HepG2 (cell line): ENCODE measurements at regions not wholly inside any gene's neighbourhood (a gene's known extent, or its start where the extent isn't known, plus 50 kb on each side); places are given as distances from the start of the nearest gene placed in this dataset.
A peak's percentile ranks its signal among the peaks of the same experiment; 100 is the strongest.

Experiments
- ATAC-seq: fragments of 200-7000 bp; cut with Tn5 transposase; 3 replicates; pipeline ENCODE4 v1.9.1; 2020; ENCODE audit warnings: mild to moderate bottlenecking, moderate library complexity
- BruUV-seq: library from RNA; stranded (reverse); fragments of 400-500 nt; replicated peaks from 2 replicates; lab custom pipeline; 2021; lab: Mats Ljungman, UMichigan
- CTCF ChIA-PET: fragments of 300-600 bp; formaldehyde crosslinking; extraction: SDS; loops from one replicate; lab custom pipeline; 2021; ENCODE audit warnings: low total read pairs, inconsistent platforms, low intra/inter-chr PET ratio; lab: Yijun Ruan, JAX
- POLR2A ChIA-PET: fragments of 350-600 bp; sonication (Branson Sonifier 250); formaldehyde crosslinking; loops from one replicate; lab custom pipeline; 2020; ENCODE audit warnings: antibody characterized with exemption, inconsistent platforms; lab: Yijun Ruan, JAX
- DNase-seq: peaks from one replicate; pipeline ENCODE4 v3.0.0-alpha.2; 2015; ENCODE audit warnings: low spot score
- FAIRE-seq: peaks from 3 replicates; lab custom pipeline; 2011; peaks lifted over from hg19 to GRCh38; lab: Jason Lieb, UNC
- H2AFZ ChIP-seq: one replicate; pipeline ENCODE4 v1.6.1; 2011; ENCODE audit warnings: low read length, inconsistent platforms
- H3K27ac ChIP-seq: fragments of 300-600 bp; 3 replicates; pipeline ENCODE4 v1.8.0; 2011; ENCODE audit warnings: mixed run types, mild to moderate bottlenecking, mixed read lengths, low read length, inconsistent platforms; ENCODE audit not compliant: insufficient read depth; ENCODE audit errors: extremely low read length
- H3K27me3 ChIP-seq, 2 experiments: fragments of 200-600 bp in 1 of 2; 2 replicates in 1 of 2; 3 replicates in 1 of 2; pipeline versions ENCODE4 v1.6.0 to v1.8.0; 2011; ENCODE audit warnings: low read length in 2 of 2, mild to moderate bottlenecking in 2 of 2, moderate library complexity in 2 of 2, inconsistent platforms in 1 of 2; ENCODE audit not compliant: insufficient read depth in 2 of 2, control insufficient read depth in 1 of 2
- H3K36me3 ChIP-seq, 2 experiments: fragments of 200-600 bp in 1 of 2; replicated peaks in 1 of 2; 2 replicates in 1 of 2; 3 replicates in 1 of 2; pipeline versions ENCODE4 v1.5.1 to v1.8.0; 2011; ENCODE audit warnings: low read length in 2 of 2, inconsistent platforms in 1 of 2; ENCODE audit not compliant: insufficient read depth in 2 of 2, control insufficient read depth in 1 of 2
- H3K4me1 ChIP-seq: 2 replicates; pipeline ENCODE4 v1.5.1; 2012; ENCODE audit warnings: low read length, inconsistent platforms; ENCODE audit not compliant: insufficient read depth
- H3K4me2 ChIP-seq: 2 replicates; pipeline ENCODE4 v1.6.0; 2011; ENCODE audit warnings: low read depth, low read length, inconsistent platforms
- H3K4me3 ChIP-seq, 3 experiments: fragments of 200-600 bp in 1 of 3; sonication (generic), shearing (Covaris generic) in 1 of 3; replicated peaks in 1 of 3; 2 replicates each; pipeline ENCODE4 v1.5.1; 2011 to 2016; ENCODE audit warnings: low read length in 3 of 3, inconsistent platforms in 2 of 3, low read depth in 2 of 3, mild to moderate bottlenecking in 2 of 3, control low read depth in 1 of 3, mixed read lengths in 1 of 3; ENCODE audit not compliant: insufficient read depth in 1 of 3
- H3K79me2 ChIP-seq: one replicate; pipeline ENCODE4 v1.6.1; 2011; ENCODE audit warnings: low read length, inconsistent platforms; ENCODE audit not compliant: insufficient read depth
- H3K9ac ChIP-seq: 2 replicates; pipeline ENCODE4 v1.6.0; 2011; ENCODE audit warnings: mild to moderate bottlenecking, low read depth, low read length, inconsistent platforms; ENCODE audit not compliant: insufficient read depth
- H3K9me3 ChIP-seq: 2 replicates; pipeline ENCODE4 v1.5.1; 2012; ENCODE audit warnings: mild to moderate bottlenecking, low read length
- H4K20me1 ChIP-seq: 2 replicates; pipeline ENCODE4 v1.6.0; 2011; ENCODE audit warnings: inconsistent platforms, mild to moderate bottlenecking, low read length, moderate library complexity; ENCODE audit not compliant: insufficient read depth
- AKAP8 ChIP-seq: sonication (generic); formaldehyde crosslinking; IDR thresholded peaks from 2 replicates; pipeline ENCODE4 v1.5.1; 2020; ENCODE audit warnings: mild to moderate bottlenecking, missing genetic modification reagents
- HNRNPK ChIP-seq: fragments of 200-400 bp; formaldehyde crosslinking; IDR thresholded peaks from 2 replicates; pipeline ENCODE4 v1.6.1; 2018; ENCODE audit warnings: low read length, low read depth, moderate library complexity, mild to moderate bottlenecking; ENCODE audit not compliant: poor library complexity, severe bottlenecking
- KDM5A ChIP-seq: fragments of 200-600 bp; sonication (generic); IDR thresholded peaks from 2 replicates; pipeline ENCODE4 v1.7.0; 2018; ENCODE audit warnings: antibody characterized with exemption, mild to moderate bottlenecking, low read length, borderline replicate concordance
- MAFK ChIP-seq, 2 experiments: IDR thresholded peaks in 1 of 2; conservative IDR thresholded peaks in 1 of 2; 2 replicates each; pipeline ENCODE4 v1.6.1; 2011; ENCODE audit warnings: improper control_type of control experiment in 2 of 2, low read length in 2 of 2
- PAF1 ChIP-seq: IDR thresholded peaks from 2 replicates; pipeline ENCODE4 v1.6.1; 2016; ENCODE audit warnings: missing genetic modification reagents, missing compliant biosample characterization
- PCBP1 ChIP-seq: fragments of 200-400 bp; formaldehyde crosslinking; IDR thresholded peaks from 2 replicates; pipeline ENCODE4 v1.6.1; 2017; ENCODE audit warnings: mild to moderate bottlenecking, low read depth, low read length, borderline replicate concordance
- PLRG1 ChIP-seq: fragments of 450-650 bp; conservative IDR thresholded peaks from 2 replicates; pipeline ENCODE4 v1.6.1; 2016
- SP4 ChIP-seq: sonication (generic); formaldehyde crosslinking; IDR thresholded peaks from 2 replicates; pipeline ENCODE4 v1.8.1; 2023; ENCODE audit warnings: mild to moderate bottlenecking, missing genetic modification reagents
- ZBED4 ChIP-seq: sonication (generic); formaldehyde crosslinking; IDR thresholded peaks from 2 replicates; pipeline ENCODE4 v1.4.0; 2020; ENCODE audit warnings: missing genetic modification reagents, borderline replicate concordance
- ZNF24 ChIP-seq: fragments of 450-650 bp; IDR thresholded peaks from 2 replicates; pipeline ENCODE4 v1.6.1; 2017; ENCODE audit warnings: antibody characterized with exemption, mild to moderate bottlenecking
- ZNF615 ChIP-seq: sonication (generic); formaldehyde crosslinking; IDR thresholded peaks from 2 replicates; pipeline ENCODE4 v1.5.0; 2020; ENCODE audit warnings: mild to moderate bottlenecking, missing genetic modification reagents, borderline replicate concordance
- ZNF652 ChIP-seq: IDR thresholded peaks from 2 replicates; pipeline ENCODE4 v1.6.1; 2016; ENCODE audit warnings: low read depth, borderline replicate concordance
- WGBS: methylation state at CpG from one replicate; pipeline ENCODE4 v1.1.6; 2017; ENCODE audit warnings: low lambda C conversion rate; 5-methylcytosine and 5-hydroxymethylcytosine counted together
- in situ Hi-C: cut with HindIII; loops from 2 replicates; pipeline ENCODE4 v1.10.0; 2017; ENCODE audit warnings: low pct_unique_long_range_greater_than_20kb; ENCODE audit not compliant: extremely low pct_ligation_motif_present
- intact Hi-C: fragments of 100-400 bp; cut with micrococcal nuclease; formaldehyde crosslinking; loops from one replicate; pipeline ENCODE4 v1.10.0; 2022; ENCODE audit not compliant: unreplicated experiment
- TF ChIP-seq, protein P1 (sequence below): sonication (generic); formaldehyde crosslinking; IDR thresholded peaks from 2 replicates; pipeline ENCODE4 v1.5.1; 2020; ENCODE audit warnings: mild to moderate bottlenecking, missing genetic modification reagents, moderate library complexity

- no peaks in the 10 kb centered on the region for H3K79me2 ChIP-seq
- 0% methylated on average over 5 of the region's 5 CpGs for WGBS
- no peaks in the 10 kb centered on the region for H3K27me3 ChIP-seq
- no peak overlapping the region for H3K4me2 ChIP-seq
- BruUV-seq = no TSS peak
- no peak overlapping the region for H3K27ac ChIP-seq
- DNase-seq (no peak), FAIRE-seq (no peak)
- no peaks in the 10 kb centered on the region for H3K36me3 ChIP-seq
- no peaks in the 10 kb centered on the region for H4K20me1 ChIP-seq
- no peaks in the 10 kb centered on the region for H3K9me3 ChIP-seq
- no peak for TF ChIP-seq MAFK (conservative IDR thresholded peaks at IDR 0.05 in 1 of 2, IDR thresholded peaks at IDR 0.05 in 1 of 2; ENCODE audit: low read length in 2 of 2)
- TF ChIP-seq HNRNPK = peak; percentile 97
- 0 out of 2 replicates have a peak, but pooled peaks have one; percentile 66 for TF ChIP-seq PCBP1
- TF ChIP-seq, all 625 proteins: peak for 2
- no peak for ATAC-seq
- ChIA-PET CTCF (no interaction called here), POLR2A (no interaction called here)
- in situ Hi-C loops (no loop called here), intact Hi-C loops (no loop called here)
- H3K9ac ChIP-seq = no peak overlapping the region
- no peak overlapping the region for H3K4me3 ChIP-seq
- H3K4me1 ChIP-seq = no peaks in the 10 kb centered on the region
- H2AFZ ChIP-seq = no peak overlapping the region
These were observed 69.4 kb downstream of the TENT5A start for GRCh38 chr6:81682858-81683620.

DNA sequence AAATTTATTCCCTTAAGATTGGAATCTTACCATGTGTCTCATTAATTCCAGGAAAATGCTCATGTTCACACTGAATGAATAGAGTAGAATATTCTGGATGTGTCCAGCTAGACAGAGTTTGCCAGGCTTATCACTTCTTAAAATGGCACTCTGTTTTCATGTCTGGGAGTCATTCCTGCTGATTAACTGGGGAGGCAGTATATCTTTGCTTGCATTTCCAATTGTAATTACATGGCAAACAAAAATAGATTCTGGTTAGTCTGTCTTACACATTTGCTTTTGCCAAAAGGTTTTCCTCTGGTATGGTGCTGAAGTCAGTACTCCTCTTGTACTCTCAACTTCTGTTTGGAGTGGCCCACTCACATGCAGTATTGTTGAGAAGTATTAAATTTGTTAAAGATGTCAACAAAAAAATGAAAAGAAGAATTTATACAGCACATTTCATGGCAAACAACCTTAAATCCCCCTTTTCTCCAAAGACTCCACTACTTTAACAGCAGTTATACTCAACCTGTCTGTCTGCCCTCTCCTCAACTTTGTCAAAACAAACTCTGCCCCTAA lies 70.2 kb downstream of the TENT5A start:
- DNase-seq (no peak), ATAC-seq (no peak), FAIRE-seq (no peak)
- no peak overlapping the region for H3K9ac ChIP-seq
- H3K27me3 ChIP-seq = no peaks in the 10 kb centered on the region
- BruUV-seq = no TSS peak
- ChIA-PET POLR2A (no interaction called here), CTCF (no interaction called here)
- H3K79me2 ChIP-seq = no peaks in the 10 kb centered on the region
- H3K27ac ChIP-seq = no peak overlapping the region
- H4K20me1 ChIP-seq = no peaks in the 10 kb centered on the region
- no peak overlapping the region for H3K4me2 ChIP-seq
- no peak overlapping the region for H3K4me3 ChIP-seq
- in situ Hi-C loops = no loop called here
- no peaks in the 10 kb centered on the region for H3K4me1 ChIP-seq
- no peaks in the 10 kb centered on the region for H3K9me3 ChIP-seq
- H3K36me3 ChIP-seq = no peaks in the 10 kb centered on the region
- H2AFZ ChIP-seq = no peak overlapping the region
- intact Hi-C loops = no loop called here
- TF ChIP-seq PLRG1 = no peak
- no peak for TF ChIP-seq AKAP8
- TF ChIP-seq ZNF615 (CRISPR knock-in tag) = no peak
- TF ChIP-seq SP4 = no peak
- no peak for TF ChIP-seq ZNF652
- TF ChIP-seq ZNF24 = no peak
- TF ChIP-seq, protein P1, sequence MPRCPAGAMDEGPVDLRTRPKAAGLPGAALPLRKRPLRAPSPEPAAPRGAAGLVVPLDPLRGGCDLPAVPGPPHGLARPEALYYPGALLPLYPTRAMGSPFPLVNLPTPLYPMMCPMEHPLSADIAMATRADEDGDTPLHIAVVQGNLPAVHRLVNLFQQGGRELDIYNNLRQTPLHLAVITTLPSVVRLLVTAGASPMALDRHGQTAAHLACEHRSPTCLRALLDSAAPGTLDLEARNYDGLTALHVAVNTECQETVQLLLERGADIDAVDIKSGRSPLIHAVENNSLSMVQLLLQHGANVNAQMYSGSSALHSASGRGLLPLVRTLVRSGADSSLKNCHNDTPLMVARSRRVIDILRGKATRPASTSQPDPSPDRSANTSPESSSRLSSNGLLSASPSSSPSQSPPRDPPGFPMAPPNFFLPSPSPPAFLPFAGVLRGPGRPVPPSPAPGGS = no peak
- TF ChIP-seq ZBED4 (CRISPR knock-in tag) = no peak
- no peak for TF ChIP-seq KDM5A
- no peak for TF ChIP-seq PAF1 (CRISPR knock-in tag)
